Activated CD4-positive, alpha-beta T cell treated with anti-CD3 and anti-CD28 coated beads, Interleukin-2, Interleukin-6, amounts not matched to agents 100 ng/mL and 50 ng/mL, durations not matched to agents 16 hours and 8 hours (primary cell): ENCODE measurements at regions not wholly inside any gene's neighbourhood (a gene's known extent, or its start where the extent isn't known, plus 50 kb on each side); places are given as distances from the start of the nearest gene placed in this dataset.
"Not testable (repeated sequence)": the region's sequence is repeated elsewhere in the genome, so short reads cannot be mapped to it uniquely, and the experiment has no call there.

Experiments
- DNase-seq: peaks from one replicate; pipeline ENCODE4 v3.0.0-alpha.2; 2020

DNA sequence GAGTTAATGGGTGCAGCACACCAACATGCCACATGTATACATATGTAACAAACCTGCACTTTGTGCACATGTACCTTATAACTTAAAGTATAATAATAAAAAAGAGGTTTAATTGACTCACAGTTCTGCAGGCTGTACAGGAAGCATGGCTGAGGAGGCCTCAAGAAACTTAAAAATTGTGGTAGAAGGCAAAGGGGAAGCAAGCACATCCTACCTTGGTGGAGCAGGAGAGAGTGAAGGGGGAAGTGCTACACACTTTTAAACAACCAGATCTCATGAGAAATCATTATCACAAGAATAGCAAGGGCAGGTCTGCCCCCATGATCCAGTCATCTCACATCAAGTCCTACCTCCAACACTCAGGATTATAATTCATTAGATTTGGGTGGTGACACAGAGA, 463.5 kb downstream of the CSNK1G3 start:
- not testable (repeated sequence) for DNase-seq

- no peak for DNase-seq
These were observed 454.8 kb downstream of the CSNK1G3 start for GRCh38 chr5:123966781-123967180.

- DNase-seq, result no peak
These were observed 453.6 kb downstream of the CSNK1G3 start for GRCh38 chr5:123965626-123966025.

DNA sequence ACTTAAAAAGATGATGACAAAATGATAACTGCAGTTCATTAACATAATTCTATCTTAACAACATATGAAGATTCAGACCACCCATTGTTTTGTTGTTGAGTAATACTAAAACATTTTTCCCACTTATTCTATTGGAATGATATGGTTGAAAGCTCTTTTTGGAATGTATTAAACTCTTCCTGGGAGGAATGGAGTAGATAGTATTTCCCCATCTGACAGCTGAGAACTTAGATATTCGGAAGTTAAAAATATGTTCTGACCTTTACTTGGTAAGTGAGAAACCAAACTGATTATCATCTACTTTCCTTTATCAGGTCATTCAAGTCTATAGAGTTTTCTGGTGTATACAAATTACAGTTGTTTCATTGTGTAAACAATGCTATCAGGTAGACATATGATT, 452.9 kb downstream of the CSNK1G3 start:
- DNase-seq, result no peak

DNA sequence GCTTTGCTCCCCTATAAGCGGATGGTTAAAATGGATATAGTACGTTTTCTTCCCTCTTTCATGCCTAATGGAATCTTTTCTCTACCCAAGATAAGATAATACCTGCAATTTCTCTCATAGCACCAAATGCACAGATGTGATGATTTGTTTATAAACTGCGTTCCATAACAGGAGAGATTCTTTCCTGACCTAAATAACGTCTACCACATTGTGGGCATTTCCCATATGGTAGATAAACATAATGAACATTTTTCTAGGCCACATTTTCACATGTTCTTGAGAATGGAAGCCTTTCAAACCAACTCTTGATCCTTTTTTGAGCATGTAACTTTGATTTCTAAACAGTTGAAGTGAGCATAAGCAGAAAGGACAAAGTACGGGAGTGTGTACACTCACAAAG, 448.5 kb downstream of the CSNK1G3 start:
- no peak for DNase-seq

GRCh38 chr5:123951582-123951977, 439.6 kb downstream of the CSNK1G3 start:
- no peak for DNase-seq

- DNase-seq, result no peak
These were observed 439.0 kb downstream of the CSNK1G3 start for GRCh38 chr5:123950701-123951581.

DNA sequence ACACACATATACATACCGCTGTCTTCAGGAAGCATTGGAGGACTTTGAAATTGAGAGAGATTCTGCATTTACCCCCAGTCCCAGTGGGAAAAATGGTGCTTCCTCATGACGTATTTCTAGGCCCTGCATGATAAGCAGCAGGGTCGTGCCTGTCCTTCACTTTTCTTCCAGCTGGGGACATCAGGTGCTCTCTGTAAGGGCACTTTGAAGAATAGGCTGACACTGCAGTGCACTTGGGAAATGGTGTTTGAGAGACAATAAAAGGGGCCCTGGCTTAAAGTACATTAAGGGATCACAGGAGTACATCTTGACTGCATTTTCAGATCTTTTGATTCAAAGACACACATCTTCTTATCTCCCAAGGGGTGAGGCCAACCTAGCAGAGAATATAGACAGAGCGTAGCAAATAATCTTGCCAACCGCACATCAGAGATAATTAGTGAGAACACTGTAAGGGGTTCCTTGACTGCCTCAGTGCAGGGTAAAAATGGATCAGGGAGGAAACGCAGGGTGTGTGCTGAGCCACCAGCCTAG, 437.9 kb downstream of the CSNK1G3 start:
- no peak for DNase-seq

- no peak for DNase-seq
These were observed 437.2 kb downstream of the CSNK1G3 start for GRCh38 chr5:123949043-123949804.

DNA sequence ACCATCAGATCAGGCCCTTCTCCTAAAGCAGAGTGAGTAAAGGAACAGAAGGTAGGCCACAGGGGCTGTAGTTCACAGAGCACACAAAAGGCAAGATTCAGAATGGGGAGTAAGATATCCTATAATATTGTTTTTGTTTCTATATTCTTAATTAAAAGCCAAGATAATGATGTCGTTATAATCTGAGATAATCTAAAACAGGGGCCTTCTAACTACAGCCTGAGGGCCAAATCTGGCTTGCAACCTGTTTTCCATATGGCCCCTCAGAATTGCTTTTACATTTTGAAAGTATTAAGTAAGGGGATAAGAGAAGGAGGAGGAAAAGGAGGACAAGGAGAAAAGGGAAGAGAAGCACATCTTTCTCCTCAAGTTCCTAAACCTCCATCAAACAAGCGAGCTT, 435.8 kb downstream of the CSNK1G3 start:
- DNase-seq, result no peak

- no peak for DNase-seq
These were observed 433.6 kb downstream of the CSNK1G3 start for GRCh38 chr5:123945548-123945947.

DNA sequence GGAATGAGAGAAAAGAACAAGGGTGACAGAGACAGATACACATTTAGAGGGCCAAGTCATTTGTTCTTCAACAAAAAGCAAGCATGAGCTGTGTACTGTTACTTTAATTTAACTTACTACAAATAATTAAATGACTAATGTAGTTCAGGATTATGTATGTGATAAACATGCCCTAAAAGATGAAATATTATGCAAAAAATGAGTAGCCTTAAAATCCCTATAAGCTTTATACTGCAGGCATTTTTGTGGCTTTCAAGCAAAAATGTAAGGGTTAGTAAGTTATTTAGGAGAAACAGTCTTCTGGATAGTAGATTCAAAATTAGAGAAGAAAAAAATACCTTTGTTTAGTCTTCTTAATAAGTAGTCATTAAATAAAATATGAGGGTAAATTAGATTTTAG, 431.2 kb downstream of the CSNK1G3 start:
- no peak for DNase-seq

DNA sequence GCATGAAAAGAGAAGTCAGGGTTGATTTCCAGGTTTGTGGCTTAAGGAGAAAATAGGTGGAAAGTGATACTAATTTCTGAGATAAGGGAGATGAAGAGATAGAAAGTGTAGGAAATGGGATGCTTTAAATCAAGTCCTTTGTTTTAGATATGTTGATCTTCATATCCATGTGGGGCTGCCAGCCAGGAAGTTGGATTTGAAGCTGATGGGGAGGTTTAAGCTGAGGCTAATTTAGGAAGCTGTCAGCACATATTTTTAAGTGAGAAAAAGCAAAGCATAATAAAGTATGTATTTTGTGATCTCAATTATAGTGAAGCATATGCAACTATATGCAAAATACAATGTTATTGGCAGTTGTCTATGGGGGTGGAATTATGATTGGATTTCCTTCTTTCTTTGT, 428.4 kb downstream of the CSNK1G3 start:
- DNase-seq, result no peak

- peak; percentile 19 for DNase-seq
These were observed 425.3 kb downstream of the CSNK1G3 start for GRCh38 chr5:123937230-123937629.

DNA sequence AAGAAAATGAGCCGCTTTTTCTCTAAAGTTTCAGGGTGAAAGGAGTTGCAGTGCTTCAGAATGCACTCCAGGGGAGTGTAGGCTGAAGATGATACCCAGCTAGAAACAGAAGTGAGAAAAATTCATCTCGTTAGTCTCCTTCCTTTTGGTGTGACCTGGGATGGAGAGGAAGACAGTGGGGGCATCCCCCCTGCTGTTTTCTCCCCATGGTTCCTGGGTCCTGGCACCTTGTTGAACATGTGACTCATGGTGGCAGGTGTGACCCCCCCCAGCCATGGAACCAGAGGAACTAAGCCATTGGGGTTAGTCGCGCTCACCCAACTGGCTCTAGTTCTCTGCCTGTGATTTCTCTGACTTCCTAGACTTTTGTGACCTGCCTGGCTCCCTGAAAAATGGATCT, 424.6 kb downstream of the CSNK1G3 start:
- DNase-seq, result no peak

GRCh38 chr5:123933812-123934211, 421.8 kb downstream of the CSNK1G3 start:
- DNase-seq, result not testable (repeated sequence)

- peak; percentile 7 for DNase-seq
These were observed 417.1 kb downstream of the CSNK1G3 start for GRCh38 chr5:123929055-123929474.

GRCh38 chr5:123928401-123928800, 416.4 kb downstream of the CSNK1G3 start:
- DNase-seq, result no peak

DNA sequence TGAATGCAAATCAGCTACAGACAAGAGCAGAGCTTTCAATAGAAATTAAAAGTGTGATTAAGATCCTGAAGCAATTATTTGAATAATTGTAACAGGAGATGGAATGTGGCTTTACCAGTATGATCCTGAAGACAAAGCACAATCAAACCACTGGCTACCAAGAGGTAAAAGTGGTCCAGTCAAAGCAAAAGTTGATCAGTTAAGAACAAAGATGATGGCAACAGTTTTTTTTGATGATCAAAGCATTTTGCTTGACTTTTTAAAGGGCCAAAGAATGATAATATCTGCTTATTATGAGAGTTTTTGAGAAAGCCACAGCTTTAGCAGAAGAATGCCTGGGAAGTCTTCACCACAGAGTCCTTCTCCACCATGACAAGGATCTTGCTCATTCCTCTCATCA, 409.2 kb downstream of the CSNK1G3 start:
- DNase-seq, result no peak

- DNase-seq, result no peak
These were observed 404.6 kb downstream of the CSNK1G3 start for GRCh38 chr5:123916345-123917121.

- no peak for DNase-seq
These were observed 402.4 kb downstream of the CSNK1G3 start for GRCh38 chr5:123914333-123914732.

- DNase-seq, result no peak
These were observed 395.4 kb downstream of the CSNK1G3 start for GRCh38 chr5:123907349-123907748.

GRCh38 chr5:123906698-123907295, 394.8 kb downstream of the CSNK1G3 start:
- DNase-seq, result no peak
